ENCODE measurements at regions not wholly inside any gene's neighbourhood (a gene's known extent, or its start where the extent isn't known, plus 50 kb on each side); places are given as distances from the start of the nearest gene placed in this dataset.

DNA sequence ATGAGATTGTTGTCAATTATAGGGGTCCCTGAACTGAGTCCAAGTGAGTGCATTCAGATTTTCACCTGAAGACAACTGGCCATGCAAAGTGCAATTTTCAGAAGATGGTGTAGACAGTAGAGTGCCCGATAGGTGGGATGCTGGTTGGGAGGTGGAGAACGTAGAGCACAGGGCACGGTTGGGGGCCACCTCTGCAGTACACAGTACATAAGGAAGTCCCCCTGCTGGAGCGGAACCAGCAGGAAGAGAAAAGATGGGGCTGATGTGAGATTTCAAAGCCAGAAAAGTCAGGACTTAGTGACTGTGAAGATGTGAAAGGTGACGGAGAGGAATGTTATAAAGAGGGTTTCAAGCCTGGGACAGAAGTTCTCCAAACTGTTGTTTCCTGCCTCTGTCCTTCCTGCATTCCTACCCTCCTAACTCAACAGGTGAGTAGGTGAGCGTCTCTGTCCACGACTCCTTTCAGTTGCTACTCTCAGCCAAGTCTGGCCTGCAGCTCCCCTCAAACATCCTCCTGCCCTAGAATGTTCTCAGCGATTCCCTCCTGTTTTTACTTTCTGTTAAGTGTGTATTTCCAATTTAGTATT, 330.8 kb downstream of the PRL start:
- H3K4me2 ChIP-seq (ENCODE audit: low read length): no peak overlapping the region
- no peak for TF ChIP-seq EZH2phosphoT487 (IDR thresholded peaks at IDR 0.05; ENCODE audit: borderline replicate concordance, low read length)
- TF ChIP-seq, protein P1, sequence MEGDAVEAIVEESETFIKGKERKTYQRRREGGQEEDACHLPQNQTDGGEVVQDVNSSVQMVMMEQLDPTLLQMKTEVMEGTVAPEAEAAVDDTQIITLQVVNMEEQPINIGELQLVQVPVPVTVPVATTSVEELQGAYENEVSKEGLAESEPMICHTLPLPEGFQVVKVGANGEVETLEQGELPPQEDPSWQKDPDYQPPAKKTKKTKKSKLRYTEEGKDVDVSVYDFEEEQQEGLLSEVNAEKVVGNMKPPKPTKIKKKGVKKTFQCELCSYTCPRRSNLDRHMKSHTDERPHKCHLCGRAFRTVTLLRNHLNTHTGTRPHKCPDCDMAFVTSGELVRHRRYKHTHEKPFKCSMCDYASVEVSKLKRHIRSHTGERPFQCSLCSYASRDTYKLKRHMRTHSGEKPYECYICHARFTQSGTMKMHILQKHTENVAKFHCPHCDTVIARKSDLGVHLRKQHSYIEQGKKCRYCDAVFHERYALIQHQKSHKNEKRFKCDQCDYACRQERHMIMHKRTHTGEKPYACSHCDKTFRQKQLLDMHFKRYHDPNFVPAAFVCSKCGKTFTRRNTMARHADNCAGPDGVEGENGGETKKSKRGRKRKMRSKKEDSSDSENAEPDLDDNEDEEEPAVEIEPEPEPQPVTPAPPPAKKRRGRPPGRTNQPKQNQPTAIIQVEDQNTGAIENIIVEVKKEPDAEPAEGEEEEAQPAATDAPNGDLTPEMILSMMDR (IDR thresholded peaks at IDR 0.05; ENCODE audit: low read depth, low read length, poor library complexity, severe bottlenecking): no peak
- no peaks in the 10 kb centered on the region for H4K20me1 ChIP-seq (ENCODE audit: control insufficient read depth, insufficient read depth, low read depth, low read length)
- no peaks in the 10 kb centered on the region for H3K27me3 ChIP-seq (ENCODE audit: control insufficient read depth, low read length)
- H3F3A ChIP-seq (ENCODE audit: control insufficient read depth, insufficient read depth): no peaks in the 10 kb centered on the region
- no peaks in the 10 kb centered on the region for H3K36me3 ChIP-seq (ENCODE audit: control insufficient read depth, low read length)
- H3K79me2 ChIP-seq (ENCODE audit: control insufficient read depth, low read length): no peaks in the 10 kb centered on the region
- H3K9me3 ChIP-seq (ENCODE audit: control insufficient read depth, insufficient read depth, low read length): no peaks in the 10 kb centered on the region
- no peak overlapping the region for H3K27ac ChIP-seq (ENCODE audit: low read depth, low read length)
- no peaks in the 10 kb centered on the region for H3K9me2 ChIP-seq (replicated peaks; ENCODE audit: control insufficient read depth, low read length)
- peaks cover 7% of the 10 kb centered on the region for H3K4me1 ChIP-seq (ENCODE audit: control insufficient read depth, low read length)
- H3K4me3 ChIP-seq (ENCODE audit: low read length): no peak overlapping the region

DNA sequence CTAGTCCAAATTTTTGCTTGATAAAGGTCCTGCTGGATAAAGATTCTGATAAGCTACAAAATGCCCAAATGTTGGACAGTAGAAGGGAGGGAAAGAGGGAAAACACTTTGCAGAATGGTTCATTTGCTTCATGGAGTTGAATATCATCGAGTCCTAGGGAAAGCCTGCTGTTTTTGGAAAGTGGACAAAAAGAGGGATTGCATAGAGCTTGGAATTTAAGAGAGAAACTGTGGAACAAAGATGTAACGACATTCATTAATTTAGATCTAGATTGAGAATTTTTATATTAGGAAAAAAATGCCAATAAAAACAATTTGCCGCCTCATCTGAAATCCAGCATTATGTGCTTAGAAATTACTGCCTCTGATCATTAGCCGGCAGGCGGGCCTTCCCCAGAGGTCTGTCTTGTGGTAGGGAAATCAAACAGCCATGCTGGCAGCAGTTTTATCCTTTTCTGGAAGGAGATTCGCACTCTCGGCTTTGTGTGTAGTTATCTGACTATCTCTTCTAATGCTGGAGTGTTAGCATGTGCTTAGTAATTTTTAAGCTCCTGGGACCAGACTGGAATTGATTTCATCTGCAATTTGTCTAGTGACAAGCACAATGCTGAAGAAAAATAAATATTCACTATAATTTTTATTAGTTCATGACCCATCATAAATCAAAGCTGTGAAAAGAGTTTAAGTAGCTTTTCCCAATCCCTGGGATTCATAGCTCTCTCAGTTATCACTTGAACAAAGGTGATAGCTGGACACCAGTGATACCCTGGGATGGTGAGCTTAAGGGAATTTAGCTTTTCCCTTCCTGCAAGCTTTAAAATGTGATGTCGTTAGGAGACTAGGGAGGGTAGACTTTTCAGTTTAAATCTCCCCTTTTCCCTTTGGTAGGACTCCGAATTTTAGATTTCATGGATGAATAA, 329.5 kb downstream of the PRL start:
- TF ChIP-seq EZH2phosphoT487 (IDR thresholded peaks at IDR 0.05; ENCODE audit: borderline replicate concordance, low read length): no peak
- TF ChIP-seq, protein P1 (IDR thresholded peaks at IDR 0.05; ENCODE audit: low read depth, low read length, poor library complexity, severe bottlenecking): no peak

DNA sequence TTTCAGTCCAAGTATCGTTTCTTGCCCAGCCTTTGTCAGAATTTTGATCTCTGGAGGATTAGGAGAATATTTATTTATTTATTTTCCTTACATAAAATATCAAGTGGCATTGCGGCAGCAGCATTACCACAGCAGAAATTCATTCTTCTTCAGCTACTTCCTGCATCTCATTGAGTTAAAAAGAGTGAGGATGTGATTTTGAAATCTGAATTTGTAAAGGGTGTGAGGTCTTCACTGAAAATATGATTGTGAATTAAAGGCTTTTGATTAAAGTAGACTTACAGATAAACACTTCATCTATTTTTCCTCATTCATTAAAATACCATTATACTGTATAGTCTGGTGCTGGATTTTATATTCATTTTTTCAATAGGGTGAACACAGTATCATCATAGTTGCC, 328.4 kb downstream of the PRL start:
- Histone ChIP-seq H3K27ac (ENCODE audit: low read depth, low read length) (no peak overlapping the region), H3K9me3 (ENCODE audit: control insufficient read depth, insufficient read depth, low read length) (no peaks in the 10 kb centered on the region), H3K79me2 (ENCODE audit: control insufficient read depth, low read length) (no peaks in the 10 kb centered on the region), H3K4me3 (ENCODE audit: low read length) (no peak overlapping the region), H3K4me1 (ENCODE audit: control insufficient read depth, low read length) (peaks cover 7% of the 10 kb centered on the region), H3K9me2 (replicated peaks; ENCODE audit: control insufficient read depth, low read length) (no peaks in the 10 kb centered on the region), H3K36me3 (ENCODE audit: control insufficient read depth, low read length) (no peaks in the 10 kb centered on the region), H4K20me1 (ENCODE audit: control insufficient read depth, insufficient read depth, low read depth, low read length) (no peaks in the 10 kb centered on the region), H3K27me3 (ENCODE audit: control insufficient read depth, low read length) (no peaks in the 10 kb centered on the region), H3F3A (ENCODE audit: control insufficient read depth, insufficient read depth) (no peaks in the 10 kb centered on the region), H3K4me2 (ENCODE audit: low read length) (no peak overlapping the region)
- no peak for TF ChIP-seq EZH2phosphoT487 (IDR thresholded peaks at IDR 0.05; ENCODE audit: borderline replicate concordance, low read length)
- TF ChIP-seq, protein P1 (IDR thresholded peaks at IDR 0.05; ENCODE audit: low read depth, low read length, poor library complexity, severe bottlenecking): no peak

More for the DNA sequence above, 329.5 kb downstream of the PRL start:
- Histone ChIP-seq H3K4me2 (ENCODE audit: low read length) (no peak overlapping the region), H3K4me1 (ENCODE audit: control insufficient read depth, low read length) (peaks cover 7% of the 10 kb centered on the region), H3K9me2 (replicated peaks; ENCODE audit: control insufficient read depth, low read length) (no peaks in the 10 kb centered on the region), H3K27ac (ENCODE audit: low read depth, low read length) (no peak overlapping the region), H4K20me1 (ENCODE audit: control insufficient read depth, insufficient read depth, low read depth, low read length) (no peaks in the 10 kb centered on the region), H3K27me3 (ENCODE audit: control insufficient read depth, low read length) (no peaks in the 10 kb centered on the region), H3K79me2 (ENCODE audit: control insufficient read depth, low read length) (no peaks in the 10 kb centered on the region), H3K9me3 (ENCODE audit: control insufficient read depth, insufficient read depth, low read length) (no peaks in the 10 kb centered on the region), H3K4me3 (ENCODE audit: low read length) (no peak overlapping the region), H3F3A (ENCODE audit: control insufficient read depth, insufficient read depth) (no peaks in the 10 kb centered on the region), H3K36me3 (ENCODE audit: control insufficient read depth, low read length) (no peaks in the 10 kb centered on the region)

All from DOHH2 (cell line).